ENCODE measurements at regions not wholly inside any gene's neighbourhood (a gene's known extent, or its start where the extent isn't known, plus 50 kb on each side); places are given as distances from the start of the nearest gene placed in this dataset.

- DNase-seq, result no peak
- no peak for ATAC-seq
- TF ChIP-seq CTCF (IDR thresholded peaks at IDR 0.05), result no peak
Measured at GRCh38 chr20:11982289-11982954, 64.7 kb downstream of the BTBD3 start.

GRCh38 chr20:11982955-11983470 is 65.3 kb downstream of the BTBD3 start:
- Histone ChIP-seq H3K4me3 (no peak overlapping the region), H3K4me1 (peaks cover 9% of the 10 kb centered on the region), H3K36me3 (ENCODE audit: insufficient read depth in 1 of 2, low read depth in 1 of 2) (no peaks in the 10 kb centered on the region), H3K27ac (no peak overlapping the region), H3K27me3 (ENCODE audit: insufficient read depth in 3 of 3, low read length in 2 of 3) (no peaks in the 10 kb centered on the region), H3K9me3 (no peaks in the 10 kb centered on the region)
- intact Hi-C loops (cut with DNase I), result no loop called here
- ATAC-seq (no peak), DNase-seq (no peak)
- WGBS, 3 donors, result 54 to 62% (median 58%) methylated on average over 8 of the region's 8 CpGs
- TF ChIP-seq CTCF (IDR thresholded peaks at IDR 0.05), result no peak

More at GRCh38 chr20:11982289-11982954, 64.7 kb downstream of the BTBD3 start:
- no peaks in the 10 kb centered on the region for H3K27me3 ChIP-seq (ENCODE audit: insufficient read depth in 3 of 3, low read length in 2 of 3)
- no peaks in the 10 kb centered on the region for H3K9me3 ChIP-seq
- H3K36me3 ChIP-seq (ENCODE audit: insufficient read depth in 1 of 2, low read depth in 1 of 2), result no peaks in the 10 kb centered on the region
- H3K4me3 ChIP-seq, result no peak overlapping the region
- no peak overlapping the region for H3K27ac ChIP-seq
- 77 to 86% (median 80%) methylated on average over 4 of the region's 4 CpGs for WGBS, 3 donors
- intact Hi-C loops (cut with DNase I), result no loop called here
- peaks cover 6% of the 10 kb centered on the region for H3K4me1 ChIP-seq

- intact Hi-C loops (cut with DNase I), result no loop called here
Measured at GRCh38 chr20:11986954-11987353, 69.3 kb downstream of the BTBD3 start.

GRCh38 chr20:11987526-11987925 is 69.8 kb downstream of the BTBD3 start:
- peak in 2 of 4 donors; percentile 47 to 50 for ATAC-seq
- WGBS, 3 donors, result 16 to 38% (median 24%) methylated on average over 1 of the region's 1 CpG
- intact Hi-C loops (cut with DNase I), result no loop called here
- Histone ChIP-seq H3K4me1 (peaks cover 5% of the 10 kb centered on the region), H3K36me3 (ENCODE audit: insufficient read depth in 1 of 2, low read depth in 1 of 2) (no peaks in the 10 kb centered on the region), H3K27ac (no peak overlapping the region), H3K4me3 (no peak overlapping the region), H3K27me3 (ENCODE audit: insufficient read depth in 3 of 3, low read length in 2 of 3) (no peaks in the 10 kb centered on the region), H3K9me3 (no peaks in the 10 kb centered on the region)
- DNase-seq, result no peak
- no peak for TF ChIP-seq CTCF (IDR thresholded peaks at IDR 0.05)

More at GRCh38 chr20:11986954-11987353, 69.3 kb downstream of the BTBD3 start:
- no peak for ATAC-seq
- no peaks in the 10 kb centered on the region for H3K9me3 ChIP-seq
- no peak overlapping the region for H3K27ac ChIP-seq
- DNase-seq, result no peak
- peaks cover 5% of the 10 kb centered on the region for H3K4me1 ChIP-seq
- no peak overlapping the region for H3K4me3 ChIP-seq
- no peak for TF ChIP-seq CTCF (IDR thresholded peaks at IDR 0.05)
- no peaks in the 10 kb centered on the region for H3K27me3 ChIP-seq (ENCODE audit: insufficient read depth in 3 of 3, low read length in 2 of 3)
- no peaks in the 10 kb centered on the region for H3K36me3 ChIP-seq (ENCODE audit: insufficient read depth in 1 of 2, low read depth in 1 of 2)
